GM12878 (cell line): ENCODE measurements at regions not wholly inside any gene's neighbourhood (a gene's known extent, or its start where the extent isn't known, plus 50 kb on each side); places are given as distances from the start of the nearest gene placed in this dataset.

Experiments used
- ATAC-seq: fragments of 200-7000 bp; cut with Tn5 transposase; 3 replicates; pipeline ENCODE4 v1.9.1; 2020; ENCODE audit warnings: mild to moderate bottlenecking, moderate library complexity
- BruUV-seq: library from RNA; stranded (reverse); fragments of 400-500 nt; replicated peaks from 2 replicates; lab custom pipeline; 2021; lab: Mats Ljungman, UMichigan
- CTCF ChIA-PET: fragments of 300-600 bp; sonication (Branson Sonifier 250); formaldehyde crosslinking; extraction: SDS; loops from one replicate; lab custom pipeline; 2021; ENCODE audit warnings: inconsistent platforms; lab: Yijun Ruan, JAX
- POLR2A ChIA-PET: fragments of 350-600 bp; formaldehyde crosslinking; extraction: SDS; loops from one replicate; lab custom pipeline; 2021; ENCODE audit warnings: inconsistent platforms; lab: Charles Lee
- RAD21 ChIA-PET: fragments of 300-600 bp; sonication (Branson Sonifier 250); formaldehyde crosslinking; loops from one replicate; lab custom pipeline; 2023; ENCODE audit warnings: antibody characterized with exemption; ENCODE audit not compliant: unreplicated experiment; lab: Charles Lee
- SMC1A ChIA-PET: fragments of 300-600 bp; sonication (Branson Sonifier 250); formaldehyde crosslinking; loops from one replicate; lab custom pipeline; 2023; ENCODE audit not compliant: unreplicated experiment, uncharacterized antibody; lab: Charles Lee
- DNase-seq: peaks from one replicate; pipeline ENCODE4 v3.0.0-alpha.2; 2011; ENCODE audit warnings: low read depth, low spot score
- FAIRE-seq: peaks from 3 replicates; lab custom pipeline; 2011; peaks lifted over from hg19 to GRCh38; lab: Jason Lieb, UNC
- H2AFZ ChIP-seq: 2 replicates; pipeline ENCODE4 v1.6.0; 2011; ENCODE audit warnings: low read depth, low read length, control low read depth; ENCODE audit not compliant: control insufficient read depth
- H3K27ac ChIP-seq: 2 replicates; pipeline ENCODE4 v1.5.1; 2011; ENCODE audit warnings: control low read depth; ENCODE audit not compliant: control insufficient read depth, insufficient read depth
- H3K27me3 ChIP-seq, 2 experiments: replicated peaks in 1 of 2; 2 replicates each; pipeline versions ENCODE4 v1.6.0 to v1.6.1; 2011; ENCODE audit warnings: low read length in 1 of 2; ENCODE audit not compliant: control insufficient read depth in 2 of 2, insufficient read depth in 2 of 2
- H3K36me3 ChIP-seq, 2 experiments: 2 replicates each; pipeline ENCODE4 v1.5.1; 2011; ENCODE audit warnings: low read length in 1 of 2; ENCODE audit not compliant: control insufficient read depth in 2 of 2, insufficient read depth in 2 of 2
- H3K4me1 ChIP-seq: 2 replicates; pipeline ENCODE4 v1.6.1; 2011; ENCODE audit warnings: mild to moderate bottlenecking, low read length, moderate library complexity, mixed read lengths; ENCODE audit not compliant: control insufficient read depth, insufficient read depth
- H3K4me2 ChIP-seq: 2 replicates; pipeline ENCODE4 v1.6.0; 2011; ENCODE audit warnings: control low read depth; ENCODE audit not compliant: control insufficient read depth, insufficient read depth
- H3K4me3 ChIP-seq: fragments of 200-600 bp; sonication (generic); 2 replicates; pipeline ENCODE4 v1.5.1; 2016
- H3K79me2 ChIP-seq: 2 replicates; pipeline ENCODE4 v1.6.0; 2011; ENCODE audit warnings: low read length; ENCODE audit not compliant: control insufficient read depth, insufficient read depth
- H3K9ac ChIP-seq: 2 replicates; pipeline ENCODE4 v1.8.0; 2011; ENCODE audit warnings: low read length, control low read depth, mixed read lengths; ENCODE audit not compliant: control insufficient read depth, insufficient read depth
- H3K9me3 ChIP-seq: replicated peaks from 3 replicates; pipeline ENCODE4 v1.5.1; 2011; ENCODE audit warnings: mild to moderate bottlenecking, low read length; ENCODE audit not compliant: control insufficient read depth, insufficient read depth
- H4K20me1 ChIP-seq: 2 replicates; pipeline ENCODE4 v1.6.0; 2011; ENCODE audit not compliant: control insufficient read depth, insufficient read depth
- CHD2 ChIP-seq: IDR thresholded peaks from 2 replicates; pipeline ENCODE4 v1.6.1; 2011; ENCODE audit warnings: low read depth, low read length, improper control_type of control experiment, borderline replicate concordance
- E2F4 ChIP-seq: IDR thresholded peaks from 2 replicates; pipeline ENCODE4 v1.6.1; 2012; ENCODE audit warnings: low read depth, low read length, improper control_type of control experiment
- HDAC6 ChIP-seq: fragments of 200-600 bp; sonication (generic); IDR thresholded peaks from one replicate; pipeline ENCODE4 v1.8.0; 2017; ENCODE audit warnings: antibody characterized with exemption; ENCODE audit not compliant: unreplicated experiment
- KAT2A ChIP-seq: conservative IDR thresholded peaks from 2 replicates; pipeline ENCODE4 v1.6.1; 2011; ENCODE audit warnings: low read depth, low read length; ENCODE audit not compliant: control insufficient read depth
- NR2C2 ChIP-seq: IDR thresholded peaks from 2 replicates; pipeline ENCODE4 v1.6.1; 2011; ENCODE audit warnings: borderline replicate concordance, low read depth; ENCODE audit not compliant: control insufficient read depth, insufficient read length
- POU2F2 ChIP-seq: IDR thresholded peaks from 3 replicates; pipeline ENCODE4 v1.6.1; 2011; ENCODE audit warnings: low read depth, mild to moderate bottlenecking, low read length, borderline replicate concordance
- RAD21 ChIP-seq: IDR thresholded peaks from 2 replicates; pipeline ENCODE4 v1.6.1; 2011; ENCODE audit warnings: mild to moderate bottlenecking, low read depth, low read length, moderate library complexity; ENCODE audit not compliant: insufficient read depth
- SIX5 ChIP-seq: IDR thresholded peaks from 2 replicates; pipeline ENCODE4 v1.6.1; 2011; ENCODE audit warnings: mild to moderate bottlenecking, low read depth, low read length, moderate library complexity; ENCODE audit not compliant: severe bottlenecking
- TBL1XR1 ChIP-seq: IDR thresholded peaks from 2 replicates; pipeline ENCODE4 v1.6.1; 2012; ENCODE audit warnings: low read depth, low read length, improper control_type of control experiment
- TCF7 ChIP-seq: IDR thresholded peaks from 2 replicates; pipeline ENCODE4 v1.6.1; 2014; ENCODE audit warnings: antibody characterized with exemption, borderline replicate concordance
- WGBS: methylation state at CpG from one replicate; pipeline ENCODE4 v1.1.6; 2016; ENCODE audit warnings: low lambda C conversion rate; ENCODE audit not compliant: insufficient replicate concordance, insufficient coverage; ENCODE audit errors: missing lambda C conversion rate; 5-methylcytosine and 5-hydroxymethylcytosine counted together
- in situ Hi-C: fragments of 300-500 bp; cut with MboI; formaldehyde crosslinking; loops from 9 replicates; pipeline ENCODE4 v1.14.3; 2018; ENCODE audit warnings: mixed read lengths
- intact Hi-C: fragments of 100-400 bp; cut with micrococcal nuclease; formaldehyde crosslinking; loops from one replicate; pipeline ENCODE4 v1.14.2; 2022; ENCODE audit not compliant: unreplicated experiment
- TF ChIP-seq, protein P1 (sequence below): fragments of 450-650 bp; IDR thresholded peaks from 2 replicates; pipeline ENCODE4 v1.6.1; 2016; ENCODE audit warnings: mild to moderate bottlenecking, moderate library complexity, borderline replicate concordance
- TF ChIP-seq, protein P2 (sequence below): fragments of 150-350 bp; IDR thresholded peaks from 2 replicates; pipeline ENCODE4 v1.6.1; 2016; ENCODE audit warnings: low read depth, low read length
- TF ChIP-seq, protein P3 (sequence below): fragments of 450-650 bp; formaldehyde crosslinking; IDR thresholded peaks from 2 replicates; pipeline ENCODE4 v1.4.0; 2022; ENCODE audit warnings: mild to moderate bottlenecking, moderate library complexity

GRCh38 chr14:29030121-29030520, 263.5 kb downstream of the FOXG1 start:
- Histone ChIP-seq H3K27ac (no peak overlapping the region), H3K4me3 (no peak overlapping the region), H3K27me3 (no peaks in the 10 kb centered on the region), H3K79me2 (no peaks in the 10 kb centered on the region), H3K4me1 (no peaks in the 10 kb centered on the region), H3K4me2 (no peak overlapping the region), H3K36me3 (no peaks in the 10 kb centered on the region), H4K20me1 (no peaks in the 10 kb centered on the region), H3K9me3 (no peaks in the 10 kb centered on the region), H2AFZ (no peak overlapping the region), H3K9ac (no peak overlapping the region)
- in situ Hi-C loops, result no loop called here
- ChIA-PET POLR2A (no interaction called here), SMC1A (no interaction called here), CTCF (no interaction called here), RAD21 (no interaction called here)
- FAIRE-seq, result no peak
- no peak for ATAC-seq
- no TSS peak for BruUV-seq
- intact Hi-C loops, result no loop called here
- no peak for DNase-seq
- WGBS, result 0% methylated on average over 2 of the region's 2 CpGs
- TF ChIP-seq RAD21, result no peak
- TF ChIP-seq KAT2A, result no peak
- TF ChIP-seq, protein P1, sequence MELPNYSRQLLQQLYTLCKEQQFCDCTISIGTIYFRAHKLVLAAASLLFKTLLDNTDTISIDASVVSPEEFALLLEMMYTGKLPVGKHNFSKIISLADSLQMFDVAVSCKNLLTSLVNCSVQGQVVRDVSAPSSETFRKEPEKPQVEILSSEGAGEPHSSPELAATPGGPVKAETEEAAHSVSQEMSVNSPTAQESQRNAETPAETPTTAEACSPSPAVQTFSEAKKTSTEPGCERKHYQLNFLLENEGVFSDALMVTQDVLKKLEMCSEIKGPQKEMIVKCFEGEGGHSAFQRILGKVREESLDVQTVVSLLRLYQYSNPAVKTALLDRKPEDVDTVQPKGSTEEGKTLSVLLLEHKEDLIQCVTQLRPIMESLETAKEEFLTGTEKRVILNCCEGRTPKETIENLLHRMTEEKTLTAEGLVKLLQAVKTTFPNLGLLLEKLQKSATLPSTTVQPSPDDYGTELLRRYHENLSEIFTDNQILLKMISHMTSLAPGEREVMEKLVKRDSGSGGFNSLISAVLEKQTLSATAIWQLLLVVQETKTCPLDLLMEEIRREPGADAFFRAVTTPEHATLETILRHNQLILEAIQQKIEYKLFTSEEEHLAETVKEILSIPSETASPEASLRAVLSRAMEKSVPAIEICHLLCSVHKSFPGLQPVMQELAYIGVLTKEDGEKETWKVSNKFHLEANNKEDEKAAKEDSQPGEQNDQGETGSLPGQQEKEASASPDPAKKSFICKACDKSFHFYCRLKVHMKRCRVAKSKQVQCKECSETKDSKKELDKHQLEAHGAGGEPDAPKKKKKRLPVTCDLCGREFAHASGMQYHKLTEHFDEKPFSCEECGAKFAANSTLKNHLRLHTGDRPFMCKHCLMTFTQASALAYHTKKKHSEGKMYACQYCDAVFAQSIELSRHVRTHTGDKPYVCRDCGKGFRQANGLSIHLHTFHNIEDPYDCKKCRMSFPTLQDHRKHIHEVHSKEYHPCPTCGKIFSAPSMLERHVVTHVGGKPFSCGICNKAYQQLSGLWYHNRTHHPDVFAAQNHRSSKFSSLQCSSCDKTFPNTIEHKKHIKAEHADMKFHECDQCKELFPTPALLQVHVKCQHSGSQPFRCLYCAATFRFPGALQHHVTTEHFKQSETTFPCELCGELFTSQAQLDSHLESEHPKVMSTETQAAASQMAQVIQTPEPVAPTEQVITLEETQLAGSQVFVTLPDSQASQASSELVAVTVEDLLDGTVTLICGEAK, result no peak
- TF ChIP-seq SIX5, result no peak
- no peak for TF ChIP-seq CHD2
- TF ChIP-seq, protein P2, sequence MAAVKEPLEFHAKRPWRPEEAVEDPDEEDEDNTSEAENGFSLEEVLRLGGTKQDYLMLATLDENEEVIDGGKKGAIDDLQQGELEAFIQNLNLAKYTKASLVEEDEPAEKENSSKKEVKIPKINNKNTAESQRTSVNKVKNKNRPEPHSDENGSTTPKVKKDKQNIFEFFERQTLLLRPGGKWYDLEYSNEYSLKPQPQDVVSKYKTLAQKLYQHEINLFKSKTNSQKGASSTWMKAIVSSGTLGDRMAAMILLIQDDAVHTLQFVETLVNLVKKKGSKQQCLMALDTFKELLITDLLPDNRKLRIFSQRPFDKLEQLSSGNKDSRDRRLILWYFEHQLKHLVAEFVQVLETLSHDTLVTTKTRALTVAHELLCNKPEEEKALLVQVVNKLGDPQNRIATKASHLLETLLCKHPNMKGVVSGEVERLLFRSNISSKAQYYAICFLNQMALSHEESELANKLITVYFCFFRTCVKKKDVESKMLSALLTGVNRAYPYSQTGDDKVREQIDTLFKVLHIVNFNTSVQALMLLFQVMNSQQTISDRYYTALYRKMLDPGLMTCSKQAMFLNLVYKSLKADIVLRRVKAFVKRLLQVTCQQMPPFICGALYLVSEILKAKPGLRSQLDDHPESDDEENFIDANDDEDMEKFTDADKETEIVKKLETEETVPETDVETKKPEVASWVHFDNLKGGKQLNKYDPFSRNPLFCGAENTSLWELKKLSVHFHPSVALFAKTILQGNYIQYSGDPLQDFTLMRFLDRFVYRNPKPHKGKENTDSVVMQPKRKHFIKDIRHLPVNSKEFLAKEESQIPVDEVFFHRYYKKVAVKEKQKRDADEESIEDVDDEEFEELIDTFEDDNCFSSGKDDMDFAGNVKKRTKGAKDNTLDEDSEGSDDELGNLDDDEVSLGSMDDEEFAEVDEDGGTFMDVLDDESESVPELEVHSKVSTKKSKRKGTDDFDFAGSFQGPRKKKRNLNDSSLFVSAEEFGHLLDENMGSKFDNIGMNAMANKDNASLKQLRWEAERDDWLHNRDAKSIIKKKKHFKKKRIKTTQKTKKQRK, result no peak
- TF ChIP-seq, protein P3, sequence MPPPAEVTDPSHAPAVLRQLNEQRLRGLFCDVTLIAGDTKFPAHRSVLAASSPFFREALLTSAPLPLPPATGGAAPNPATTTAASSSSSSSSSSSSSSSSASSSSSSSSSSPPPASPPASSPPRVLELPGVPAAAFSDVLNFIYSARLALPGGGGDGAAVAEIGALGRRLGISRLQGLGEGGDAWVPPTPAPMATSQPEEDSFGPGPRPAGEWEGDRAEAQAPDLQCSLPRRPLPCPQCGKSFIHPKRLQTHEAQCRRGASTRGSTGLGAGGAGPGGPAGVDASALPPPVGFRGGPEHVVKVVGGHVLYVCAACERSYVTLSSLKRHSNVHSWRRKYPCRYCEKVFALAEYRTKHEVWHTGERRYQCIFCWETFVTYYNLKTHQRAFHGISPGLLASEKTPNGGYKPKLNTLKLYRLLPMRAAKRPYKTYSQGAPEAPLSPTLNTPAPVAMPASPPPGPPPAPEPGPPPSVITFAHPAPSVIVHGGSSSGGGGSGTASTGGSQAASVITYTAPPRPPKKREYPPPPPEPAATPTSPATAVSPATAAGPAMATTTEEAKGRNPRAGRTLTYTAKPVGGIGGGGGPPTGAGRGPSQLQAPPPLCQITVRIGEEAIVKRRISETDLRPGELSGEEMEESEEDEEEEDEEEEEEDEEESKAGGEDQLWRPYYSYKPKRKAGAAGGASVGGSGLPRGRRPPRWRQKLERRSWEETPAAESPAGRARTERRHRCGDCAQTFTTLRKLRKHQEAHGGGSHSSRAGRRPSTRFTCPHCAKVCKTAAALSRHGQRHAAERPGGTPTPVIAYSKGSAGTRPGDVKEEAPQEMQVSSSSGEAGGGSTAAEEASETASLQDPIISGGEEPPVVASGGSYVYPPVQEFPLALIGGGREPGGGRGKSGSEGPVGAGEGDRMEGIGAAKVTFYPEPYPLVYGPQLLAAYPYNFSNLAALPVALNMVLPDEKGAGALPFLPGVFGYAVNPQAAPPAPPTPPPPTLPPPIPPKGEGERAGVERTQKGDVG (CRISPR knock-in tag), result no peak
- TF ChIP-seq POU2F2, result no peak
- no peak for TF ChIP-seq TBL1XR1
- TF ChIP-seq HDAC6, result no peak
- no peak for TF ChIP-seq NR2C2
- no peak for TF ChIP-seq E2F4
- no peak for TF ChIP-seq TCF7
